Esophagus squamous epithelium (tissue), 4 donors: ENCODE measurements at regions not wholly inside any gene's neighbourhood (a gene's known extent, or its start where the extent isn't known, plus 50 kb on each side); places are given as distances from the start of the nearest gene placed in this dataset.

Experiments used
- CTCF ChIP-seq, 6 experiments: fragments of 450-650 bp in 4 of 6; fragments of 200-600 bp in 2 of 6; sonication (generic) in 2 of 6; IDR thresholded peaks; one replicate each; pipeline ENCODE4 v1.5.1; 2016 to 2019; ENCODE audit warnings: antibody characterized with exemption in 6 of 6, mild to moderate bottlenecking in 4 of 6, moderate library complexity in 4 of 6
- POLR2A ChIP-seq, 4 donors: fragments of 450-650 bp; IDR thresholded peaks; one replicate each; pipeline ENCODE4 v1.6.1; 2017; ENCODE audit warnings: antibody characterized with exemption in 4 of 4, mild to moderate bottlenecking in 4 of 4, moderate library complexity in 3 of 4

- no peak for TF ChIP-seq CTCF (IDR thresholded peaks at IDR 0.05)
- TF ChIP-seq POLR2A (IDR thresholded peaks at IDR 0.05) = no peak
Observed at GRCh38 chr13:18949489-18949761, 232.2 kb downstream of the TUBA3C start.
